ENCODE measurements at regions not wholly inside any gene's neighbourhood (a gene's known extent, or its start where the extent isn't known, plus 50 kb on each side); places are given as distances from the start of the nearest gene placed in this dataset.

DNA sequence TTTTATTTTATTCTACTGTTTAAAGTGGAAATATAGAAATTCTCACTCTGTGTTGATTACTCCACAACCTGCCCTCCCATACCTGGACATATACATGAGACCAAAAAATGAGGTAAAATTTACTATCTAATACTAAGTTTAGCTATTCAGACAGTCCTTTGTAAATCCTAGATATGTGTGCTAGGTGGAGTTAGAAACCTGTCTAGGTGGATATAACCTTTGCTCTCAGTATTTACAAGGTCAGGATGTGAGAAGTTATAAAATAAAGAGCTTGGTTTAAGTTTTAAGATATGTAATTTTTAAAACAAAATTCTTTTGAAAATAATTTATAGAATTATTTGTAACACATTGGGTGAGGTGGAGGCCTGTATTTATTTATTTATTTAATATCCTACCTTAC is 221.5 kb downstream of the PCDH7 start:
- TF ChIP-seq, protein P1, sequence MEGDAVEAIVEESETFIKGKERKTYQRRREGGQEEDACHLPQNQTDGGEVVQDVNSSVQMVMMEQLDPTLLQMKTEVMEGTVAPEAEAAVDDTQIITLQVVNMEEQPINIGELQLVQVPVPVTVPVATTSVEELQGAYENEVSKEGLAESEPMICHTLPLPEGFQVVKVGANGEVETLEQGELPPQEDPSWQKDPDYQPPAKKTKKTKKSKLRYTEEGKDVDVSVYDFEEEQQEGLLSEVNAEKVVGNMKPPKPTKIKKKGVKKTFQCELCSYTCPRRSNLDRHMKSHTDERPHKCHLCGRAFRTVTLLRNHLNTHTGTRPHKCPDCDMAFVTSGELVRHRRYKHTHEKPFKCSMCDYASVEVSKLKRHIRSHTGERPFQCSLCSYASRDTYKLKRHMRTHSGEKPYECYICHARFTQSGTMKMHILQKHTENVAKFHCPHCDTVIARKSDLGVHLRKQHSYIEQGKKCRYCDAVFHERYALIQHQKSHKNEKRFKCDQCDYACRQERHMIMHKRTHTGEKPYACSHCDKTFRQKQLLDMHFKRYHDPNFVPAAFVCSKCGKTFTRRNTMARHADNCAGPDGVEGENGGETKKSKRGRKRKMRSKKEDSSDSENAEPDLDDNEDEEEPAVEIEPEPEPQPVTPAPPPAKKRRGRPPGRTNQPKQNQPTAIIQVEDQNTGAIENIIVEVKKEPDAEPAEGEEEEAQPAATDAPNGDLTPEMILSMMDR (IDR thresholded peaks at IDR 0.05) = no peak
- no peak for TF ChIP-seq POLR2A (IDR thresholded peaks at IDR 0.05)
